ENCODE measurements at regions not wholly inside any gene's neighbourhood (a gene's known extent, or its start where the extent isn't known, plus 50 kb on each side); places are given as distances from the start of the nearest gene placed in this dataset.

- Histone ChIP-seq H3K27me3 (ENCODE audit: insufficient read depth, poor library complexity, severe bottlenecking) (no peaks in the 10 kb centered on the region), H3K4me1 (ENCODE audit: insufficient read depth, poor library complexity, severe bottlenecking) (no peaks in the 10 kb centered on the region), H3K4me3 (ENCODE audit: severe bottlenecking) (no peak overlapping the region), H3K36me3 (ENCODE audit: low read depth) (no peaks in the 10 kb centered on the region), H3K9me3 (ENCODE audit: severe bottlenecking) (no peaks in the 10 kb centered on the region), H3K27ac (ENCODE audit: poor library complexity, severe bottlenecking) (no peak overlapping the region)
- TF ChIP-seq, protein P1, sequence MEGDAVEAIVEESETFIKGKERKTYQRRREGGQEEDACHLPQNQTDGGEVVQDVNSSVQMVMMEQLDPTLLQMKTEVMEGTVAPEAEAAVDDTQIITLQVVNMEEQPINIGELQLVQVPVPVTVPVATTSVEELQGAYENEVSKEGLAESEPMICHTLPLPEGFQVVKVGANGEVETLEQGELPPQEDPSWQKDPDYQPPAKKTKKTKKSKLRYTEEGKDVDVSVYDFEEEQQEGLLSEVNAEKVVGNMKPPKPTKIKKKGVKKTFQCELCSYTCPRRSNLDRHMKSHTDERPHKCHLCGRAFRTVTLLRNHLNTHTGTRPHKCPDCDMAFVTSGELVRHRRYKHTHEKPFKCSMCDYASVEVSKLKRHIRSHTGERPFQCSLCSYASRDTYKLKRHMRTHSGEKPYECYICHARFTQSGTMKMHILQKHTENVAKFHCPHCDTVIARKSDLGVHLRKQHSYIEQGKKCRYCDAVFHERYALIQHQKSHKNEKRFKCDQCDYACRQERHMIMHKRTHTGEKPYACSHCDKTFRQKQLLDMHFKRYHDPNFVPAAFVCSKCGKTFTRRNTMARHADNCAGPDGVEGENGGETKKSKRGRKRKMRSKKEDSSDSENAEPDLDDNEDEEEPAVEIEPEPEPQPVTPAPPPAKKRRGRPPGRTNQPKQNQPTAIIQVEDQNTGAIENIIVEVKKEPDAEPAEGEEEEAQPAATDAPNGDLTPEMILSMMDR (IDR thresholded peaks at IDR 0.05; ENCODE audit: poor library complexity, severe bottlenecking), result no peak
- ATAC-seq (ENCODE audit: low read depth), result no peak
- DNase-seq (ENCODE audit: low spot score), result no peak
These were observed 1217.2 kb upstream of the GJE1 start for GRCh38 chr6:140915551-140915950.

GRCh38 chr6:140915103-140915502, 1217.6 kb upstream of the GJE1 start:
- TF ChIP-seq, protein P1 (IDR thresholded peaks at IDR 0.05; ENCODE audit: poor library complexity, severe bottlenecking), result no peak
- H3K27ac ChIP-seq (ENCODE audit: poor library complexity, severe bottlenecking), result no peak overlapping the region
- no peaks in the 10 kb centered on the region for H3K27me3 ChIP-seq (ENCODE audit: insufficient read depth, poor library complexity, severe bottlenecking)
- no peaks in the 10 kb centered on the region for H3K4me1 ChIP-seq (ENCODE audit: insufficient read depth, poor library complexity, severe bottlenecking)
- no peaks in the 10 kb centered on the region for H3K9me3 ChIP-seq (ENCODE audit: severe bottlenecking)
- no peak for DNase-seq (ENCODE audit: low spot score)
- H3K36me3 ChIP-seq (ENCODE audit: low read depth), result no peaks in the 10 kb centered on the region
- no peak overlapping the region for H3K4me3 ChIP-seq (ENCODE audit: severe bottlenecking)
- ATAC-seq (ENCODE audit: low read depth), result no peak

DNA sequence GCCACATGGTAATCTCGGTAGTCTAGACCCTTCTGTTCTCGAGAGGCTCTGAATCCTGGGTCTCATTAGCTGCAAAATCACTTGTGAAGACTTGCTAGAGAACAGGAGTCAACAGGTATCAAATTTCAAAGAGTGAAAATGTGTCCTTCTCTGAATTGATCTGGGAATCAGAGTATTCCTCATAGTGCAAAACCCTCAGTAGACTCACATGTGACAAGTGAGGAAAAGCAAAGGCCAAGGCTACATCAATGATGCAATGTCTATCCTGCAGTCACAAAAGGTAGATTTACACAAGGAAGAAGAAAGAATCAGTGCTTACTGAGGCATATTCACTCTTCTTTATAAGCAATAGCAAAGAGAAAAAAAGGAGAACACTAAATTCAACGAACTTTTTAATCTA, 1220.0 kb upstream of the GJE1 start:
- no peaks in the 10 kb centered on the region for H3K27me3 ChIP-seq (ENCODE audit: insufficient read depth, poor library complexity, severe bottlenecking)
- DNase-seq (ENCODE audit: low spot score), result no peak
- H3K36me3 ChIP-seq (ENCODE audit: low read depth), result no peaks in the 10 kb centered on the region
- H3K9me3 ChIP-seq (ENCODE audit: severe bottlenecking), result no peaks in the 10 kb centered on the region
- no peak overlapping the region for H3K4me3 ChIP-seq (ENCODE audit: severe bottlenecking)
- ATAC-seq (ENCODE audit: low read depth), result no peak
- no peaks in the 10 kb centered on the region for H3K4me1 ChIP-seq (ENCODE audit: insufficient read depth, poor library complexity, severe bottlenecking)
- H3K27ac ChIP-seq (ENCODE audit: poor library complexity, severe bottlenecking), result no peak overlapping the region
- TF ChIP-seq, protein P1 (IDR thresholded peaks at IDR 0.05; ENCODE audit: poor library complexity, severe bottlenecking), result no peak

DNA sequence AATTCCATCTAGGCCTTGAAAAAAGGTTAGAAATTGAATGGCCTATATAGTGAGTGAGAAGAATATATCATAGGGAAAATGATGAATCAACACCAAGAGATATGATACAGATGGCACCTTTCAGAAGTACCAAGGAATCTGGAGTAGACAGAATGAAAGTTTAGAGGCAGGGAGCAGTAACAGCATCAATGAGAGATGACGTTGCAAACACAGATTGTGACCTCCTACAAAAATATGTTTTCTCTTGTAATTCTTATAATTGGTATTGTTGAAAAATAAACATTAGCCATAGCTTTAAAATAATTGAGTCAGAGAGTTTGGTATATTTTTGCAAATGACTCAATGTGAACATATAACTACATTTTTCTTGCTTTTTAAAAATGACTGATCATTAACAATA, 1223.1 kb upstream of the GJE1 start:
- Histone ChIP-seq H3K4me3 (ENCODE audit: severe bottlenecking) (no peak overlapping the region), H3K36me3 (ENCODE audit: low read depth) (no peaks in the 10 kb centered on the region), H3K27me3 (ENCODE audit: insufficient read depth, poor library complexity, severe bottlenecking) (no peaks in the 10 kb centered on the region), H3K4me1 (ENCODE audit: insufficient read depth, poor library complexity, severe bottlenecking) (no peaks in the 10 kb centered on the region), H3K9me3 (ENCODE audit: severe bottlenecking) (no peaks in the 10 kb centered on the region), H3K27ac (ENCODE audit: poor library complexity, severe bottlenecking) (no peak overlapping the region)
- no peak for DNase-seq (ENCODE audit: low spot score)
- no peak for ATAC-seq (ENCODE audit: low read depth)
- TF ChIP-seq, protein P1 (IDR thresholded peaks at IDR 0.05; ENCODE audit: poor library complexity, severe bottlenecking), result no peak

- no peak overlapping the region for H3K4me3 ChIP-seq (ENCODE audit: severe bottlenecking)
- ATAC-seq (ENCODE audit: low read depth) (no peak), DNase-seq (ENCODE audit: low spot score) (no peak)
- H3K4me1 ChIP-seq (ENCODE audit: insufficient read depth, poor library complexity, severe bottlenecking), result no peaks in the 10 kb centered on the region
- H3K9me3 ChIP-seq (ENCODE audit: severe bottlenecking), result no peaks in the 10 kb centered on the region
- no peaks in the 10 kb centered on the region for H3K27me3 ChIP-seq (ENCODE audit: insufficient read depth, poor library complexity, severe bottlenecking)
- TF ChIP-seq, protein P1 (IDR thresholded peaks at IDR 0.05; ENCODE audit: poor library complexity, severe bottlenecking), result no peak
- no peaks in the 10 kb centered on the region for H3K36me3 ChIP-seq (ENCODE audit: low read depth)
- H3K27ac ChIP-seq (ENCODE audit: poor library complexity, severe bottlenecking), result no peak overlapping the region
These were observed 1223.6 kb upstream of the GJE1 start for GRCh38 chr6:140909156-140909555.

Data from RWPE2 (cell line).